SU-DHL-6 (cell line): ENCODE measurements at regions not wholly inside any gene's neighbourhood (a gene's known extent, or its start where the extent isn't known, plus 50 kb on each side); places are given as distances from the start of the nearest gene placed in this dataset.

Experiments used
- H2AFZ ChIP-seq: fragments of 200-600 bp; sonication (generic); 2 replicates; pipeline ENCODE4 v1.6.1; 2014; ENCODE audit warnings: low read depth, mild to moderate bottlenecking, moderate library complexity, mixed read lengths, antibody characterized with exemption, low read length; ENCODE audit not compliant: severe bottlenecking
- H3F3A ChIP-seq: fragments of 200-600 bp; shearing (Covaris generic); 2 replicates; pipeline ENCODE4 v1.6.0; 2016; ENCODE audit warnings: antibody characterized with exemption, mild to moderate bottlenecking; ENCODE audit not compliant: insufficient read depth
- H3K27ac ChIP-seq: fragments of 200-600 bp; sonication (generic); 2 replicates; pipeline ENCODE4 v1.5.1; 2016; ENCODE audit warnings: low read depth, mild to moderate bottlenecking, low read length, moderate library complexity, mixed read lengths
- H3K27me3 ChIP-seq: fragments of 200-600 bp; sonication (generic), shearing (Covaris generic); 2 replicates; pipeline ENCODE4 v1.6.0; 2014; ENCODE audit warnings: mild to moderate bottlenecking, low read length
- H3K36me3 ChIP-seq: fragments of 200-600 bp; sonication (generic); 2 replicates; pipeline ENCODE4 v1.6.1; 2014; ENCODE audit warnings: mild to moderate bottlenecking, low read length, mixed read lengths
- H3K4me2 ChIP-seq: fragments of 300-600, 200-600 bp; shearing (Covaris generic), sonication (generic); 2 replicates; pipeline ENCODE4 v1.6.0; 2014; ENCODE audit warnings: low read length, low read depth, mild to moderate bottlenecking; ENCODE audit not compliant: poor library complexity, severe bottlenecking
- H3K4me3 ChIP-seq: fragments of 200-600 bp; sonication (generic); 2 replicates; pipeline ENCODE4 v1.5.1; 2014; ENCODE audit warnings: antibody characterized with exemption, low read length, mild to moderate bottlenecking, mixed read lengths; ENCODE audit not compliant: insufficient read depth, poor library complexity, severe bottlenecking
- H3K79me2 ChIP-seq: fragments of 200-600 bp; sonication (generic); 2 replicates; pipeline ENCODE4 v1.6.1; 2014; ENCODE audit warnings: mild to moderate bottlenecking, low read length, moderate library complexity; ENCODE audit not compliant: insufficient read depth
- H3K9ac ChIP-seq: fragments of 200-600 bp; sonication (generic); 2 replicates; pipeline ENCODE4 v1.7.0; 2014; ENCODE audit warnings: mild to moderate bottlenecking, low read length
- H3K9me2 ChIP-seq: fragments of 200-600 bp; sonication (generic); replicated peaks from 2 replicates; pipeline ENCODE4 v1.6.1; 2014; ENCODE audit warnings: low read length; ENCODE audit not compliant: insufficient read depth
- H3K9me3 ChIP-seq: fragments of 200-600 bp; sonication (generic); 2 replicates; pipeline ENCODE4 v1.6.1; 2014; ENCODE audit warnings: low read length, mixed read lengths; ENCODE audit not compliant: insufficient read depth
- H4K20me1 ChIP-seq: fragments of 200-600 bp; sonication (generic); 2 replicates; pipeline ENCODE4 v1.6.1; 2014; ENCODE audit warnings: low read depth, mild to moderate bottlenecking, antibody characterized with exemption, low read length, moderate library complexity, mixed read lengths
- EZH2phosphoT487 ChIP-seq: fragments of 200-600 bp; sonication (generic), shearing (Covaris generic); conservative IDR thresholded peaks from 2 replicates; pipeline ENCODE4 v1.6.1; 2018; ENCODE audit warnings: mild to moderate bottlenecking, antibody characterized with exemption, low read length, moderate library complexity, mixed read lengths
- TF ChIP-seq, protein P1 (sequence below): fragments of 200-600 bp; sonication (generic); IDR thresholded peaks from one replicate; pipeline ENCODE4 v1.5.1; 2017; ENCODE audit warnings: antibody characterized with exemption, mild to moderate bottlenecking, low read length, moderate library complexity; ENCODE audit not compliant: insufficient read depth, poor library complexity, severe bottlenecking

DNA sequence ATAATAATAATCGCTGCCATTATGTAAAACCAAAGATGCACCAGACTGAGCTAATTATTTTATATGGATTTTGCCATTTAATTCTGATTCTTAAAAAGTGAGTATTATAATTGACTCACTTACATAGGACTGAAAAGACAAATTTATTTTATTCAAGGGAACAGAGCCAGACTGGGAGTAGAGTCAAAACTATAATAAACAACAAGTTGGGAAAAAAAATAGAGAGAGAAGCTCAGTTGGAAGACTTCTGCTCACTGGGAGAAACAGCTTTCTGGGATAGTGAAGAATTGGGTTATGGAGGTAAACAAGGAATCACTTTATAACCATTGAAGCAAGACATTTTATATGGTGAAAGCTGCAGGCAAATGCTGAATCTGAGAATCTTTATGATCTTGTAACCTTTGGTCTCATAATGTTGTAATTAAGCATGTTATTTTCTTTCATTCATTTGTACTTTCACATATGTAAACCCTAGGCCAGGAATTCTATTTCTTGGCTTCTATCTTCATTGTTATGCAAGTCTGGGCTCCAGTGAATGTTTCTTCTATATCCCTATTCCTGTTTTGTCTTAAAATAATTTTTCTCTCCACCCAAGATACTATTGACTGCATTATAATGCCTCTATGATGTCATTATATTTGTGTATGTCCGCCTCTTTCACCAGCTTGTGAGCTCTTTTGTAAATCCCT, 725.3 kb upstream of the CCDC179 start:
- Histone ChIP-seq H3K27me3 (no peaks in the 10 kb centered on the region), H4K20me1 (no peaks in the 10 kb centered on the region), H2AFZ (no peak overlapping the region), H3K4me2 (no peak overlapping the region), H3K36me3 (peaks cover 4% of the 10 kb centered on the region; the same call in 1 of the 2 replicates), H3K9me2 (no peaks in the 10 kb centered on the region), H3K4me3 (no peak overlapping the region), H3K9ac (no peak overlapping the region), H3K79me2 (no peaks in the 10 kb centered on the region), H3K27ac (no peak overlapping the region), H3F3A (no peaks in the 10 kb centered on the region), H3K9me3 (0 out of 2 replicates have a peak, but pooled peaks cover 3% of the 10 kb centered on the region)
- TF ChIP-seq, protein P1, sequence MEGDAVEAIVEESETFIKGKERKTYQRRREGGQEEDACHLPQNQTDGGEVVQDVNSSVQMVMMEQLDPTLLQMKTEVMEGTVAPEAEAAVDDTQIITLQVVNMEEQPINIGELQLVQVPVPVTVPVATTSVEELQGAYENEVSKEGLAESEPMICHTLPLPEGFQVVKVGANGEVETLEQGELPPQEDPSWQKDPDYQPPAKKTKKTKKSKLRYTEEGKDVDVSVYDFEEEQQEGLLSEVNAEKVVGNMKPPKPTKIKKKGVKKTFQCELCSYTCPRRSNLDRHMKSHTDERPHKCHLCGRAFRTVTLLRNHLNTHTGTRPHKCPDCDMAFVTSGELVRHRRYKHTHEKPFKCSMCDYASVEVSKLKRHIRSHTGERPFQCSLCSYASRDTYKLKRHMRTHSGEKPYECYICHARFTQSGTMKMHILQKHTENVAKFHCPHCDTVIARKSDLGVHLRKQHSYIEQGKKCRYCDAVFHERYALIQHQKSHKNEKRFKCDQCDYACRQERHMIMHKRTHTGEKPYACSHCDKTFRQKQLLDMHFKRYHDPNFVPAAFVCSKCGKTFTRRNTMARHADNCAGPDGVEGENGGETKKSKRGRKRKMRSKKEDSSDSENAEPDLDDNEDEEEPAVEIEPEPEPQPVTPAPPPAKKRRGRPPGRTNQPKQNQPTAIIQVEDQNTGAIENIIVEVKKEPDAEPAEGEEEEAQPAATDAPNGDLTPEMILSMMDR = no peak
- no peak for TF ChIP-seq EZH2phosphoT487

DNA sequence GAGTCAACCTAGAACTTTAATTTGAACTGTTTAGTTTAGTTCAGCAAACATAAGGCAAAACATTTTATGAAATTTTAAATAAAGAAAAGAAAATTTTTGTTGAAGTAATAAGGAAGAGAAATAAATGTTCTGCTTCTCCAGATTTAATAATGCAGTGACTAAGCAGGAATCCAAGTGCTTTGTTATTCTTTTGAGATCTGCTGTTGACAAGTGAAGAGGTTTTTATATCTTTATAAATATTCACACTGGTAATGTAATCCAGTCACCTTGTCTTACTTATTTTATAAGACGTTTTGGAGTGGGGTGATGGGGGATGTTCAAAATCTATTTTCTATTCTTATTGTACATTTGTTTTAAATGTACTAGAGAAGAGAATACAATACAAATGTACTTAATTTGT, 725.9 kb upstream of the CCDC179 start:
- TF ChIP-seq, protein P1 = no peak
- no peak for TF ChIP-seq EZH2phosphoT487
- Histone ChIP-seq H3K9ac (no peak overlapping the region), H3K27me3 (no peaks in the 10 kb centered on the region), H3K9me2 (no peaks in the 10 kb centered on the region), H3K4me2 (no peak overlapping the region), H4K20me1 (no peaks in the 10 kb centered on the region), H3K27ac (no peak overlapping the region), H2AFZ (no peak overlapping the region), H3K9me3 (0 out of 2 replicates have a peak, but pooled peaks cover 7% of the 10 kb centered on the region), H3K36me3 (peaks cover 5% of the 10 kb centered on the region; the same call in 1 of the 2 replicates), H3K4me3 (no peak overlapping the region), H3K79me2 (no peaks in the 10 kb centered on the region), H3F3A (no peaks in the 10 kb centered on the region)

DNA sequence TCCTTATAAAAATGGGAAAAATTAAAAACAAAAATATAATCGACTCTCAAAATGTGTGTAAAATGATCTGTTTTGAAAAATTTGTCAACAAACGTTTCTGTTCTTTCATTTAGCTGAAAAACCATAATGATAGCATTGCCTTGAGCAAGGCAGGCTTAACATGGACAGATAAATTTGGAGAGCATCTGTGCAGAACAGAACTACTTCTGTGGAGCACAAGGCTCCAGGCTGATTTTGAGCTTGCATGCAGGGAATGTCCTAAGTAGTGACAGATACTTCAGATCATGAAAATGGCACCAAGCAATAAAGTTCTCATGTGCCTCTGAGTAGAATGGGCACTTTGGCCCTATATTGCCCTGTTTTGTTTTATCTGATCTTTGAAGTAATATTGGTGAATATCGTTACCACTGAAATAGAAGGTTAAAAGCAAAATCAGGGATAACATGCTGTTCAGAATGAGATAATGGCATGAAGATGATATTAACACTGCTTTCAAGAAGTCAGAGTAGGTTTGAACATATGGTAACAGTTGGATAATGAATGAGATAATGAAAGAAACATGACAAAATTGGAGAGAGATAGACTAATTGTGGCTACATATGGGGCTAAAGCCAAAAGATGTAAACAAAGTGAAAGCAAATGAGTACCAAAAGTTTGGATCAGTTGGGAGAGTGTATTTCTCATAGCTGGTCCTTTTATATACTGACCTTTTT, 730.5 kb upstream of the CCDC179 start:
- peaks cover 5% of the 10 kb centered on the region; the same call in 1 of the 2 replicates for H3K36me3 ChIP-seq
- no peak overlapping the region for H3K9ac ChIP-seq
- H3K4me3 ChIP-seq = no peak overlapping the region
- H3K4me2 ChIP-seq = no peak overlapping the region
- no peaks in the 10 kb centered on the region for H3K27me3 ChIP-seq
- H3K9me3 ChIP-seq = 0 out of 2 replicates have a peak, but pooled peaks cover 7% of the 10 kb centered on the region
- no peaks in the 10 kb centered on the region for H3F3A ChIP-seq
- H3K79me2 ChIP-seq = no peaks in the 10 kb centered on the region
- TF ChIP-seq, protein P1 = no peak
- TF ChIP-seq EZH2phosphoT487 = no peak
- no peaks in the 10 kb centered on the region for H3K9me2 ChIP-seq
- no peak overlapping the region for H3K27ac ChIP-seq
- no peaks in the 10 kb centered on the region; the same call in 1 of the 2 replicates for H4K20me1 ChIP-seq
- H2AFZ ChIP-seq = no peak overlapping the region
